Suprapubic skin (tissue), 3 donors: ENCODE measurements at regions not wholly inside any gene's neighbourhood (a gene's known extent, or its start where the extent isn't known, plus 50 kb on each side); places are given as distances from the start of the nearest gene placed in this dataset.

Source experiments
- CTCF ChIP-seq, 2 donors: fragments of 200-600 bp in 1 of 2; fragments of 450-650 bp in 1 of 2; sonication (generic) in 1 of 2; IDR thresholded peaks; one replicate each; pipeline ENCODE4 v1.5.1; 2016 to 2019; ENCODE audit warnings: antibody characterized with exemption in 2 of 2, mild to moderate bottlenecking in 1 of 2, moderate library complexity in 1 of 2
- POLR2A ChIP-seq, 2 donors: fragments of 450-650 bp; IDR thresholded peaks; one replicate each; pipeline ENCODE4 v1.6.1; 2017; ENCODE audit warnings: antibody characterized with exemption in 2 of 2, mild to moderate bottlenecking in 2 of 2, moderate library complexity in 2 of 2

- TF ChIP-seq CTCF (IDR thresholded peaks at IDR 0.05), result no peak
- no peak for TF ChIP-seq POLR2A (IDR thresholded peaks at IDR 0.05)
Observed at GRCh38 chr13:105497597-105497996, 1037.9 kb downstream of the EFNB2 start.
